NOMO-1 (cell line): ENCODE measurements at regions not wholly inside any gene's neighbourhood (a gene's known extent, or its start where the extent isn't known, plus 50 kb on each side); places are given as distances from the start of the nearest gene placed in this dataset.

Experiments used
- DNase-seq, 2 experiments: peaks; one replicate each; lab custom pipeline; 2025; ENCODE audit not compliant: unreplicated experiment in 2 of 2; lab: John Stamatoyannopoulos, UW

DNA sequence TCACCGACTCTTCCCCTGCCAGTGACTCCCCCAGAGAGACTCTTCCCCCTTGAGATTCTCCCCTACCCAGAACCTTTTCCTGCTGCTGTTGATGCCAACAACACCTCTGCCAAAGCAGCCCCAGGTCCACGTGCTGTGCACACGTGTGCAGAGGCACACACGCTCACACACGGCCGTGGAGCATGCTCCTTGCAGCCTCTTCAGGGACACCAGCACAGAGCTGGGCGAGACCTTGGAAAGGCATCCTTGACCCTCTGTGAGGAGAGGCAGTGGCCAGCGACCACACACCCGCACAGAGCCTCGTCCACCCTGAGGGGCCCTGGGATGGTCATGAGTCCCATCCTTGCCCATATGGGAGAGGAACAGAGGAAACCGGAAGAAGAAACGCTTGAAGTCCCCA is 181.9 kb downstream of the RBFOX3 start:
- DNase-seq = no peak

DNA sequence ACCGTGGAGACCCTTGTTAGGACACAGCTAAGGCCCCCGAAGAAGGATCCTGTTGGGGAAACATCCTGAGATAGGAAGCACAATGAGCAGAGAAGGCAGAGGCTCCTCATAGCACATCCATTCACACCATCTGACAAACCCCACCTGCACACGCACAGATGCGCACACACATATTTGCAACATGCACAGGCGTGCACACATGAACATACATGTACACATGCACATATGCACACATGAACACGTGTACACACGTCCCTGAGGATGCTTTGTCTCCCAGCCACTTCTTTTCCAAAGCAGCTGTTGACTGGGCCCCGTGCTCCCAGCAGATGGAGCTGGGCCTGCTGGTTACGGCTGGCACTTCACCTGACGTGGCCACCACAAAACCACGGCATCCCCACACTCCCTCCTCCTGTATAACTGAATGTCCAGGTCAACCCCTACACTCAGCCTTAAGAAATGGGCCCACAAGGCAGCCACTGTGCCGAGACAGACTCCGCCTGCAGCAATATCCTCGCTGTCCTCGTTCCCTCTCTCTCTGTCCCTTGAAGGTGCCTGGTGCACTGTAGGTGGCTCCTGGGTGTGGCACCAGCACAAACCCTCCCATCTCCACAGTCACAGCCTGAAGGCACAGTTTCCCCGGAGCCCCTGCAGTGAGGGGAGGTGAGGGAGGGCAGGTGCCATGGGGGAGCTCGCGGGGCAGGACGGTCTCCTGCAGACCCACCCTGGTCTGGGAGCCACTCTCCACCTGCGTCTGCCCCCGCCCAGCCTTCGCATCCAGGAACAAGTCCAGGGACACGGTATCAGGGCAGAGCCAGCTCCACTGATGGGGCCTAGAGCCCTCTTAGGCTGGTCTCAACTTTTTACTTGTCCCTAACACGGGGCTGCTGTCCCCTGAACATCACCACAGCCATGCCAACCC is 183.0 kb downstream of the RBFOX3 start:
- DNase-seq = no peak

DNA sequence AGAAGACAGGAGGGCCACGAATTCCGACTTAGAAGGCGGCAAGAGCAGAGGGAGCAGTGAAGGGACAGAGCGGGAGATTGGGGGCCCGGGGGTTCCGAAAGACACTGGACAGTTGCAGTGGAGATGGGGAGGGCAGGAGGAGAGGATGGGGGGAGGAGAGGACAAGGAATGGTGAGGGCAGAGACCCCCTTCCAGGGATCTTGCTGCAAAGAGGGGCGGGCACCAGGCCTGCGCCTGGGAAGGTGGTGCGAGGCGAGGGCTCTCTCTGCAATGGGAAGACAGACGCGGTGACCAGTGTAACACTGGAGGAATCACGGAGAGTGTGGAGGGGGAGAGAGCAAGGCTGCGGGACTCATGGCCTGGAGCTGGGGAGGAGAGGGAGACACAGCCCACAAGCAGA is 185.2 kb downstream of the RBFOX3 start:
- no peak for DNase-seq

DNA sequence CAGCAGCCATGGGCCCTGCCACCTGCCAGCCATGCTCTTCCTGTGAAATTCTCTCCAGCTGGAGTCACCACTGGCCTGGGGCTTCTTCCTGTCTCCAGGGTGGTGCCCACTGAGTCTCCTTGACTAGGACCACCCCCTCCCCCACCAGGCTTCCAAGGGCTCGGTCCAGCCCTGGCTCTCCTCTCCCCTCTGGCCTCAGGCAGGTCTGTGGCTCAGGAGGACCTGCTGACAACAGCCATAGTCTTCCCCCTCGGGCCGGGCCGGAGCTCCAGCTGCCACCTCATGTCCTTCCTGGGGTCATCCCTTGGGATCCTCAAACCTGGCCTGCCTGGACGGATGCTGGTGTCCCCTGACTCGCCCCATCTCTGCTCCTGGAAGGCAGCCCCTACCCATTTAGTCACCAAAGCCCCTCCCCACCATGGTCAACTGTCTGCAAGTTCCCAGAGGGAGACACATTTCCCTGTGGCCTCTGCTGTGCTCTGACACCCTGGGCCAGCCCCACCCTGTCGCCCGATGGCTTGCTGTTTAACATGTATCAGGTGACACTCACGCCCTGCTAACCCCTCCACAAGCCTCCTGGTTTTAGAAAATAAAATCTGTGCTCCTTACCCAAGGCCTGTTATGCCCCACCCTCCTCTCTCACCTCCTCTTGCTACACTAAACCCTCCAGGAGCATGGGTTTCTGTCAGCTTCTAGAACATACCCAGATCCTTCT is 186.2 kb downstream of the RBFOX3 start:
- DNase-seq = no peak

DNA sequence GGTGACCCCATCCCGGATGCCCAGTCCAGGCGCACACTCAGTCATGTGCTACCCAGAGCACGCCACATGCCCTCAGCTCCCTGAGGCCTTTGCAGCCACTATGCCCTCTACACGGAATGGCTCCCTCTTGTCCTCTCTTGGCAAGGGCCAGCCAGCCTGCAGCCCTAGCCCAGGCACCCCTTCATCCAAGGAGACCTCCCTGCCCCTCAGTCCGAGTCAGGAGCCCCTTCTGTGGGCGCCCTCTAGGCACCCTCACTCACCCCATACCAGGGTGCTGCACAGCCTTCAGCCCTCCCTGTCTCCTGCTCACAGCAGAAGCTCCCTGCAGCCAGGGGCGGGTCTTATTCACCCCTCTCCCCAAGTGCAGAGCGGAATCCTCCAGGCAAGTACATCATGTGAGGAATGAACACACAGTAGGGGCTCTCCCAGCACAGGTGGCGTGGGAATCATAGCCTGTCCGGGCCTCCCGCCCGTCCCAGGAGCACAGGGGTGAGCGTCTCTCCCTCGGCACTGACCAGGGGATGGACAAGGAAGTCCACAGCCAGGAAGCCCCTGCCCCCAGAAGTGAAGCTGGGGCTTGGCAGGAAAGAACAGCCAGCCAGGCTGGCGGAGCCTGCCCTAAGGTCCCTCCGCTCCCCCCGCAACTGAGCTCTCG is 186.9 kb downstream of the RBFOX3 start:
- no peak for DNase-seq

DNA sequence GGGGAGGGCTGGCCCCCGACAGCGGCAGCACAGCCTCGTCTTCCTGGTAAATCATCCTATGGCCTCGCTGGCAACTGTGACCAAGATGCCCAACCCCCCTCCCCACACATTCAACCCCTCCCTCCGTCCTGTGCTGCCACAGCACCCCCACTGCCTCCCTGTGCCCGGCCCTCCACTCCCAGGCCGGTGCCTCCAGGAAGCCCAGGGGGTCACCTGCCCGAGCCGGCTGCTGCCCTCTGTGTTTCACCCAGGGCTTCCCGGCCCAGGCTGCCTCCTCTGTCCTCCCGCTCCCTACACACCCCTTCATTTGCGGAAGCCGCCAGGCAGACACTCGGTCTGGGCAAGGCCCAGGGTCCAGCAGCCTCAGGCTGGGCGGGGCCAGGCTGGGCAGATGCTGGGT is 188.6 kb downstream of the RBFOX3 start:
- no peak for DNase-seq

DNA sequence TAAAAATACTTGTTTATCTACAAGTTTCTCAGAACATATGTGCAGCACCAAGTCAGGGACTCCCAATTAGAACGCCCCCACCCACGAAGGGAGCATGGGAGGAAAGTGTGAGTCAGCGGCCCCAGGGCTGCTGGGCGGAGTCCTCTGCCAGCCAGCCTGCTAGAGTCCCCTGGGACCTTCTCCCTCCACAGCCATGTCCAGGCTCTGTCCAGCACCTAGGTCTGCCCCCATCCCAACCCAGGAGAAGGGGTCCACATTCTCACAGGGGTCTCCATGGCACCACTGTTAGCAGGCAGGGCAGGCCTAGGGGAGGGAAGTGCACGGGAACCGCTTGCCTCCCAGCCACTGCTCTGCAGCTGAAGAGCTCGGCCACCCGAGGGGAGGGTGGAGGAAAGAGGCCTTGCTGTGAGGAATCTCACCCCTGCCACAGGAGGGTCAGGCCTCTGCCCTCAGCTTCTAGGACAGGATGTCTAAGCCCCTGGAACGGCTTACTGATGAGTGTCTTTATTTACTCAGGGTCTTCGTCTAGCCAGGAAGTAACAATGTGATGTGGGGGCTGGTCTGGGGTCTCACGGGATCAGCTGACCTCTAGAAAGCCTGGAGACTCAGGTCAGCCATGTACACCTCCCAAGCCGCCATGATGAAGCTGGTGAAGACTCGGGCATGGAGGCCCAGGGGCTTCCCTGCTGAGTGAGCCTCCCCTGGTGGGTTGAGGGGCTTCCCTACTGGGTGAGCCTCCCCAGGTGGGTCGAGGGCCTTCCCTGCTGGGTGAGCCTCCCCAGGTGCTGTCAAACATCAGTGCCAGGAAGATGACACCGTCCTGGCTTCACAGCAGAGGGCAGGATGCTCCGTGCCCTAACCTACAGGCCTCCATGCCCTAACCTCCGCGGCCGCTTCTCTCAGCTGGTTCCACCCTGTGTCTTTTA is 190.3 kb downstream of the RBFOX3 start:
- DNase-seq = no peak

DNA sequence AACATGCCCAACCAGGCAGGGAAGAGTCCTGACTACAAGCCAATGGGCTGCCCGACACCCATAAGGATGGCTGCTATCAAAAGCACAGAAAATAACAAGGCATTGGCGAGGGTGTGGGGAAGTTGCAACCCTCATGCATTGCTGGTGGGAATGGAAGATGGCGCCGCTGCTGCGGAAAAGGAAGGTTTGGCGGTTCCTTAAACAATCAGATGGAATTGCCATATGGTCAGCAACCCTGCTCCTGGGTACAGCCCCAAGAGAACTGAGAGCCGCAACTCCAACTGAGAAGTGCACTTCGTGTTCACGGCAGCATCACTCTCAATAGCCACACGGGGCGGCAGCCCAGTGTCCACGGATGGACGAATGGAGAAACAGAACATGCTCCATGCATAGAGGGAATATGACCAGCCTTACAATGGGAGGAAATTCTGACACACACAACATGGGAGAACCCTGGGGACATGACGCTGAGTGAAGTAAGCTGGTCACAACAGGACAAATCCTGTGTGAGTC is 193.3 kb downstream of the RBFOX3 start:
- DNase-seq = no peak

DNA sequence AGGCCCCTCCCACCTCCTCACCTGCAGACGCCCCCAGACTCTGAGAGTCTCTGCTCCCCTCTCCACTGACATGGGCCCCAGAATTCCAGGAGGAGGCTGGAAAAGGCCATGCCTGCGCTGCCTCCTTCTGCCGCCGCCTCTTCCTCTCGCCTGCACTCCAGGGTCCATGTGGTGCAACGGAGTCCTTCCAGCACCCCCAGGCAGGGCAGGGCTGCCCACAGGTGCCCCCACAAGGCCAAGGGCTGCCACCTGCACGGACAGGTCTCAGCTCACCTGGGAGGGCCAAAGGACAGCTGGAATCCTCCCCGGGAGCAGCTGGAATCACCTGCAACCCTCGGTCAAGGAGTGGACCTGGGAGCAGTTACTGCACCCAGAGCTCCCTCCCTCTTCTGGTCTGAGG is 194.9 kb downstream of the RBFOX3 start:
- DNase-seq = no peak

DNA sequence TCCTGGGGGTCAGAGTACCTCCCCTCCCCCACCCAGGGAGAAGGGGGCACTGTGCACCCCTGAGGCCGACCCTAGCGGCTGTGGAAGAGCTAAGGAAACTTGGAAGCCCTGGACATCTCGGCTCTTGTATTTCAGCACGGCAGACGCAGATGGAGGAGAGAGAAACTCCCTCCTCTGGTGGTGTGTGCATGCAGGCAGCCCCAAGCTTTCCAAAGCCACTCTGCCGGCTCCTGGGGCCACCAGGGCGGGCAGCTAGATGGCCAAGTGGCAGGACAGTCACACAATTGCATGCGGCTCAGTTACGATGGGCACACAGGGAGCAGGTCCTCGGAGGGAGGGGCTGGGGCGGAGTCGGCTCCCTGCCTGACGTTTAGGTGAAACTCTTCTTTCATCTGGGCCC is 195.5 kb downstream of the RBFOX3 start:
- no peak for DNase-seq

DNA sequence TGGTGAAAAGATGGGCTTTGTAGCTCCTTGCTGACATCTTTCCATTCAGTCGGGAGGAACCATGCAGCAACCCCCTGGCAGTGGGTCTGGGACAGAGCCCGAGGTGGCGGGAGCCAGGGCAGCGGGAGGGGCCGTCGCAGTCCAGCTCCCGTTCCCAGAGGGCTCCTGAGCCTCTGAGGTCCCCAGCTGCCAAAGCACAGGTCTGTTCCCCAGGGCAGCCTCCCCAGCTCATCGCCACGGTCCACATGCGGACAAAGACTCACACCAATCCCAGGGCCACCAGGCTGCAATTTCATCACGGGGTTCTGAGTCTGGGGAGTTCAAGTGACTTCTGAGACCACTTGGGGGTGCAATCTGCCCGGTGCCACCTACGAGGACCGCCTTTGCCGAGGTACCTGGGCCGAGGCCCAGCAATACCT is 196.0 kb downstream of the RBFOX3 start:
- no peak for DNase-seq

DNA sequence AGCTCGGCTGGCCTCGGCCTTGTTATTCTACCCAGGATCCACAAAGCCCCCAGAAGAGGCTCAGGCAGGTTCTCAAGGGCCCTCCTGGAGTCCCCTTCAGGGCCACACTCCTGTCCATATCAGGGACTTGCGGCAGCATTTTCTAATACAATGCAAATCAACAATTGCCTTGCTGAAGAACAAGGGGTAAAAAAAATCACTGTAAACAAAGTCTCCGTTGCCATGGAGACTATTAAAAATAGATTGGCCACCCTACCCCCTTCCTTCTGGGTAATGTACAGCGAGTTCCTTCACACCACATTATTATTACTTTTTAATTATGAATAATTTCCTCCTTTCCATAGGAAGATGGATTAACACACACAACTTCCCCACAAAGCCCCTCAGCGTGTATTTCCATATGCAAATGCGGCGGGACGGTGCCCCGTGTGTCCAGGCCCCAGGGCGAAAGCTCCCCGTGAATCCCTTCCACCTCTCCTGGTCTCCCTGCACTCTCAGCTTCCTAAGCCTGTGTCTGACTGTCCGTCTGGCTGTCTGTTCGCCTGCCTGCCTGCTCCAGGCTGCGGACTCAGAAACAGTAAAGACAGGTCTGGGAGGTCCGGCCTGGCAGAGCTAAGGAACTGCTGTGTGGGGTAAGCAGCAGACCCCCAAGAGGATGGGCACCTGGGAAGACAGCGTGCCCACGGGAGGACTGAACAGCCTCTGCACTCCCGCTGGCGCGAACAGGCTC is 196.6 kb downstream of the RBFOX3 start:
- no peak for DNase-seq

DNA sequence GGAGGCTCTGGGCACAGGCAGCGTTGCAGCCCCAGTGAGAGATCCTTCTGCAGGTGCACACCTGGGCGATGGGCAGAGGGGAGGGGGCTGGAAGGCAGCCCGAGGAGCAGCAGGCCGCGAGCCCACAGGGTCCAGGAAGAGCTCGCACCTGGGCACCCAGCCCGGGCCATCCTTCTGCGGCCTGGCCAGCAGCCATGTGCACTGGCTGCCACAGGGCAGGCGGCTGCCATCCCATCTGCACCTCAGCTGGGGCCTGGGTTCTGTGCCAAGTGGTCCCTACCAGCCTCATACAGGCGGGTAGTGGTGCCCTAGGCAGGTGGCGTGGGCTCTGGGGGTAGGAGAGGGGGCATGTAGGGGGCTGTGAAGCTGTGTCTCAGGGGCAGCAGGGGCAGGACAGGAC is 197.2 kb downstream of the RBFOX3 start:
- no peak for DNase-seq

DNA sequence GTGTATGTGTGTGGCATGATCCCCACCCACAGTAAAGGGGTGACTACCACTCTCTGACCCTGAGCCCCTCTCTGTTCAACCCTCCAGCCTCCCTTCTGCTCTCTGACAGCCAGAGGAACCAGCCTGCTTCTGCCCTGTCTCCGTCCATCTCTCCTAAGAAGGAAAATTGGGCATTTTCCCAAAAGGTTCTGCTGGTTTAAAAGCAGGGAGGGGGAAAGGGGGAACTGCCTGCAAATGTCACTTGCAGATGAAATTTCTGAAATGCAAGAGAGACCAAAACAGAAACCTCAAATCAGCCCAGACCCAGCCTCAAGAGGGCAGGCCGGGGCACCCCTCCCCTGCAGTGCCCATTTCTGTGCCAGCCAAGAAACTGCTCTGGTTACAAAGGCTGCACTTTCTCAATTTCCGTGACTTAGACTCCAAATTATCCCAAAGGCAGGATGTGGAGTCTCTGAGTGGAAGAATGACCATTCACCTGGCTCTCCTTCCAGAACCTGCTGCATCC is 197.9 kb downstream of the RBFOX3 start:
- DNase-seq = no peak

DNA sequence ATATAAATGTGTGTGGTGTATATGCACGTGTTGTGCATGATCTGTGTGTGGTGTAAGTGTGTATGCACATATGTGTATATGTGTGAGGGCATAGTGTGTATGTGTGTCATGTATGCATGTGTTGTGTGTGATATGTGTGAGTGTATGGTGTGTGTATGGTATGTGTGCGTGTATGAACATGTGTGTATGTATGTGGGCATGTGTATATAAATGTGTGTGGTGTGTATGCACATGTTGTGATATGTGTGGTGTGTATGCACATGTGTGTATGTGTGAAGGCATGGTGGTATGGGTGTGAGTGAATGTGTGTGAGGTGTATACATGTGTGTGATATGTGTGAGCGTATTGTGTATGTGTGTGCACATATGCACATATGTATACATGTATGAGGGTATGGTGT is 198.7 kb downstream of the RBFOX3 start:
- DNase-seq = no peak

DNA sequence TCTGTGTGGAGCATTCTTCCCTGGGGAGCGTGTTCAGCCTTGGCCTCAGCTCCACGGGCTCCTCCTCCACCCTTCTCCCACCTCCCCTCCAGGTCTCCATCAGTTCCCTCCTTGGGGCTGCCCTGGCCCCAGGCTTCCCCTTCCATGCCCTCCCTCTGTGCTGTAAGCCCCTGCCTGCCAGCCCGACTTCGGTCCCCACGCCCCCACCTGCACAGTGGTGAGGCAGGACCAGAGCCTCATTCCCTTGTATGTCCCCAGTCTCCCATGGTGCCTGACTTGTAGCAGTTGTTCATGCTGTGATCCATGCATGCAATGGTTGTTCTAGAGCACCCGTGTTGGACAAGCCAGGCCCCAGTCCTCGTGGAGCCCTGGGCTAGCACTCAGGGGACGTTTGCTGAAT is 199.4 kb downstream of the RBFOX3 start:
- DNase-seq = no peak

DNA sequence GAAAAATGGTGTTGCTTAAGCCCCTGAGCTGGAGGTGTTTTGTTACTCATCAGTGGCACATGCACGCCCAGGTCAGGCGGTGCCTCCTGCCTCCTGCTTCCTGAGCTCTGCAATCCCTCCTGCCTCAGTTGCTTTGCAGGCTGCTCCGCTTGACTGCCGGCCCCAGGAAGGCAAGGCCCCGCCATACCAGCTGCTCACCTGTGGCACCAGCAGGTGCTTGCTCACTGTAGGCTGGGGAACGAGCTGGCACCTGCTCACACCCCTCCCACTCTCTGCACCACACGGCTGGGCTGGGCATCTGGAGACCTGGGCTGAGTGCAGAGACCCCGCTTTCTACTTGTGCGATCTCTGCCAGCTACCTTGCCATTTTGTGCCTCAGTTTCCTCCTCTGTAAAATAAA is 200.2 kb downstream of the RBFOX3 start:
- no peak for DNase-seq

DNA sequence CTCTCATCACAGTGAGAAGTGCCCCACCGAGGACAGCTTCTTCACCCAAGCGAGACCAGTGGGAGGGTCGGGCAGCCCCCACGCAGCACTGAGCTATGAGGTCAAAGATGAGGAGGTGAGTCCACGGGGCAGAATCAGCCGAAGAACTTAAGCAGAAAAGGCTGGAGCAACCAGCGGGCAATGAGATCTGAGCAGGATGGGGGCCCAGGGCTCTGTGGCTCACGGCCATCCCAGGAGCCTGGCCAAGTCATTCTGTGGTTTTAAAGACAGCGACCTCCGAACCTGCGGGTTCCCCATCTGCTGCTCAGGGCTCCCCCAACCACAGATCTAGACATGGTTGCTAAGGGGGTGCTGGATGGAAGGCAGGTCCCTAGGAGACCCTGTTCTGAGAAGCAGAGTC is 202.6 kb downstream of the RBFOX3 start:
- no peak for DNase-seq

DNA sequence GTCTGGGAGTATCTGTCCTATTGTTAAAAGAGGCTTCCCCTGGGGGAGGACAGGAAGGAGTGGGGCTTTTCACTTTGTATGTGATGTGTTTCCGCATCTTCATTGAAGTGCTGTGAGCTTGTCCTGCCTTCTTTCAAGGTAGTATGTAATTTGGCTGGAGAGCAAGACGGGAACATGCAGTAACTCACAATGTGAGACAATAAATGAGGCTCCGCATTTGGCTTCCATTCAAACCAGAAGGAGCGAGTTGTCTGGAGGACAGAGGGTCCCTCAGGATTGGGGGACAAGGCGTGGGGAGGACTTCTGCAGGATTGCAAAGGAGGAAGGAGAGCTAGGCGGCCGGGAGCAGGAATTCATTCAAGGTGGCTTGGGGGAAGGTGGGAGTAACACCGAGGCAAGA is 203.5 kb downstream of the RBFOX3 start:
- DNase-seq = no peak

DNA sequence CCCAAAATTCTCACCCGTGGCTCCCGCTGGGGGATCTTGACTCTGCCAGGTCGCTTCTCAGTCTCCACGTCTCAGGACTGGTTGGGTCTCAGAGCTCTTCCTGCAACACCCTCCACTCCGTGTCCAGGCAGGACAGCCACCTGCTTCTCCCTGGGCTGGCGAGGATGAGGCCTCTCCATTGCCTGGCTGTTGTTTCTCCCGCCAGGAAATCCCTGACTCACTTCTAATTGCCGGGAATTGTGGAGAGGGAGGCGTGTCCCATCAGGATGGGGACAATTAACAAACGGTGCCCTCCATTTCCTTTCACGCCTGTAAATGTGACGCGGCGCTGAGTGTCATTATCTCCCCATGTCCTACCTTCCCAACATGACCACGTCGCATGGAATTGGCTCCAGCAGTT is 204.5 kb downstream of the RBFOX3 start:
- no peak for DNase-seq
